SK-N-SH (cell line): ENCODE measurements at regions not wholly inside any gene's neighbourhood (a gene's known extent, or its start where the extent isn't known, plus 50 kb on each side); places are given as distances from the start of the nearest gene placed in this dataset.
"Not testable (repeated sequence)": the region's sequence is repeated elsewhere in the genome, so short reads cannot be mapped to it uniquely, and the experiment has no call there.

ENCODE experiments used
- CHD2 ChIP-seq: fragments of 150-350 bp; IDR thresholded peaks from 2 replicates; pipeline ENCODE4 v1.6.1; 2018; ENCODE audit warnings: low read length; ENCODE audit not compliant: partially characterized antibody
- EP300 ChIP-seq, 2 experiments: IDR thresholded peaks; 2 replicates each; pipeline versions ENCODE4 v1.4.0 to v1.6.1; 2012; ENCODE audit warnings: borderline replicate concordance in 1 of 2, low read depth in 1 of 2, low read length in 1 of 2
- GABPA ChIP-seq: IDR thresholded peaks from 2 replicates; pipeline ENCODE4 v1.4.0; 2012; ENCODE audit warnings: low read depth, mild to moderate bottlenecking
- JUND ChIP-seq: IDR thresholded peaks from 2 replicates; pipeline ENCODE4 v1.4.0; 2012
- RAD21 ChIP-seq: IDR thresholded peaks from 2 replicates; pipeline ENCODE4 v1.6.1; 2012; ENCODE audit warnings: mild to moderate bottlenecking, low read length
- TF ChIP-seq, protein P1 (sequence below): fragments of 200-600 bp; sonication (generic); IDR thresholded peaks from 2 replicates; pipeline ENCODE4 v1.6.1; 2017; ENCODE audit warnings: antibody characterized with exemption, mild to moderate bottlenecking, moderate library complexity
- TF ChIP-seq, protein P2 (sequence below): fragments of 150-350 bp; IDR thresholded peaks from 2 replicates; pipeline ENCODE4 v1.6.1; 2017; ENCODE audit warnings: antibody characterized with exemption, low read length, low read depth, borderline replicate concordance
- TF ChIP-seq, protein P3 (sequence below): IDR thresholded peaks from 2 replicates; pipeline ENCODE4 v1.6.1; 2012; ENCODE audit warnings: mild to moderate bottlenecking, low read depth, low read length, moderate library complexity
- TF ChIP-seq, protein P4 (sequence below): IDR thresholded peaks from 2 replicates; pipeline ENCODE4 v1.4.0; 2012; ENCODE audit warnings: low read depth, borderline replicate concordance

DNA sequence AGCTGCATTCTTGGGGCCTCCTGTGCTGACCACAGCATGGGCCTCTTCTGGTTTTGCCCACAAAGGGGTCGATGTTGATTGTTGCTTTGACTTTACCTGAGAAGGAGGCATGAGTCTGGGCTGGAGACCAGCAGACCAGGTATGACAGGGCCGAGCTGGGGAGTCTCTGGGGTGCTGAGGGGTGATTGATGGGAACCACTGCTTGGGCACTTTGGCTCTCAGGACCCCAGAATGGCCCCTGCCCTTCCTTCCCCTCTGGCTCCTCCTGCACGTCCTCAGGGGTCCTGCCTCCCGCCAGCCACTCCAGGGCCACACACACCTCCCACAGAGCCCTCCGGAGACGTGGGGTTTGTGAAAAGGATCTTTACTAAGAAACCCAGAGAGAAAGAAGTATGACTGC is 70.0 kb downstream of the TMEM121 start:
- TF ChIP-seq CHD2; EP300 (IDR thresholded peaks at IDR 0.05; ENCODE audit: borderline replicate concordance in 1 of 2, low read depth in 1 of 2, low read length in 1 of 2); RAD21; JUND; GABPA: not testable (repeated sequence)
- TF ChIP-seq, protein P1, sequence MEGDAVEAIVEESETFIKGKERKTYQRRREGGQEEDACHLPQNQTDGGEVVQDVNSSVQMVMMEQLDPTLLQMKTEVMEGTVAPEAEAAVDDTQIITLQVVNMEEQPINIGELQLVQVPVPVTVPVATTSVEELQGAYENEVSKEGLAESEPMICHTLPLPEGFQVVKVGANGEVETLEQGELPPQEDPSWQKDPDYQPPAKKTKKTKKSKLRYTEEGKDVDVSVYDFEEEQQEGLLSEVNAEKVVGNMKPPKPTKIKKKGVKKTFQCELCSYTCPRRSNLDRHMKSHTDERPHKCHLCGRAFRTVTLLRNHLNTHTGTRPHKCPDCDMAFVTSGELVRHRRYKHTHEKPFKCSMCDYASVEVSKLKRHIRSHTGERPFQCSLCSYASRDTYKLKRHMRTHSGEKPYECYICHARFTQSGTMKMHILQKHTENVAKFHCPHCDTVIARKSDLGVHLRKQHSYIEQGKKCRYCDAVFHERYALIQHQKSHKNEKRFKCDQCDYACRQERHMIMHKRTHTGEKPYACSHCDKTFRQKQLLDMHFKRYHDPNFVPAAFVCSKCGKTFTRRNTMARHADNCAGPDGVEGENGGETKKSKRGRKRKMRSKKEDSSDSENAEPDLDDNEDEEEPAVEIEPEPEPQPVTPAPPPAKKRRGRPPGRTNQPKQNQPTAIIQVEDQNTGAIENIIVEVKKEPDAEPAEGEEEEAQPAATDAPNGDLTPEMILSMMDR: not testable (repeated sequence)
- TF ChIP-seq, protein P2, sequence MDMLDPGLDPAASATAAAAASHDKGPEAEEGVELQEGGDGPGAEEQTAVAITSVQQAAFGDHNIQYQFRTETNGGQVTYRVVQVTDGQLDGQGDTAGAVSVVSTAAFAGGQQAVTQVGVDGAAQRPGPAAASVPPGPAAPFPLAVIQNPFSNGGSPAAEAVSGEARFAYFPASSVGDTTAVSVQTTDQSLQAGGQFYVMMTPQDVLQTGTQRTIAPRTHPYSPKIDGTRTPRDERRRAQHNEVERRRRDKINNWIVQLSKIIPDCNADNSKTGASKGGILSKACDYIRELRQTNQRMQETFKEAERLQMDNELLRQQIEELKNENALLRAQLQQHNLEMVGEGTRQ: not testable (repeated sequence)
- TF ChIP-seq, protein P3, sequence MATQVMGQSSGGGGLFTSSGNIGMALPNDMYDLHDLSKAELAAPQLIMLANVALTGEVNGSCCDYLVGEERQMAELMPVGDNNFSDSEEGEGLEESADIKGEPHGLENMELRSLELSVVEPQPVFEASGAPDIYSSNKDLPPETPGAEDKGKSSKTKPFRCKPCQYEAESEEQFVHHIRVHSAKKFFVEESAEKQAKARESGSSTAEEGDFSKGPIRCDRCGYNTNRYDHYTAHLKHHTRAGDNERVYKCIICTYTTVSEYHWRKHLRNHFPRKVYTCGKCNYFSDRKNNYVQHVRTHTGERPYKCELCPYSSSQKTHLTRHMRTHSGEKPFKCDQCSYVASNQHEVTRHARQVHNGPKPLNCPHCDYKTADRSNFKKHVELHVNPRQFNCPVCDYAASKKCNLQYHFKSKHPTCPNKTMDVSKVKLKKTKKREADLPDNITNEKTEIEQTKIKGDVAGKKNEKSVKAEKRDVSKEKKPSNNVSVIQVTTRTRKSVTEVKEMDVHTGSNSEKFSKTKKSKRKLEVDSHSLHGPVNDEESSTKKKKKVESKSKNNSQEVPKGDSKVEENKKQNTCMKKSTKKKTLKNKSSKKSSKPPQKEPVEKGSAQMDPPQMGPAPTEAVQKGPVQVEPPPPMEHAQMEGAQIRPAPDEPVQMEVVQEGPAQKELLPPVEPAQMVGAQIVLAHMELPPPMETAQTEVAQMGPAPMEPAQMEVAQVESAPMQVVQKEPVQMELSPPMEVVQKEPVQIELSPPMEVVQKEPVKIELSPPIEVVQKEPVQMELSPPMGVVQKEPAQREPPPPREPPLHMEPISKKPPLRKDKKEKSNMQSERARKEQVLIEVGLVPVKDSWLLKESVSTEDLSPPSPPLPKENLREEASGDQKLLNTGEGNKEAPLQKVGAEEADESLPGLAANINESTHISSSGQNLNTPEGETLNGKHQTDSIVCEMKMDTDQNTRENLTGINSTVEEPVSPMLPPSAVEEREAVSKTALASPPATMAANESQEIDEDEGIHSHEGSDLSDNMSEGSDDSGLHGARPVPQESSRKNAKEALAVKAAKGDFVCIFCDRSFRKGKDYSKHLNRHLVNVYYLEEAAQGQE: not testable (repeated sequence)
- TF ChIP-seq, protein P4, sequence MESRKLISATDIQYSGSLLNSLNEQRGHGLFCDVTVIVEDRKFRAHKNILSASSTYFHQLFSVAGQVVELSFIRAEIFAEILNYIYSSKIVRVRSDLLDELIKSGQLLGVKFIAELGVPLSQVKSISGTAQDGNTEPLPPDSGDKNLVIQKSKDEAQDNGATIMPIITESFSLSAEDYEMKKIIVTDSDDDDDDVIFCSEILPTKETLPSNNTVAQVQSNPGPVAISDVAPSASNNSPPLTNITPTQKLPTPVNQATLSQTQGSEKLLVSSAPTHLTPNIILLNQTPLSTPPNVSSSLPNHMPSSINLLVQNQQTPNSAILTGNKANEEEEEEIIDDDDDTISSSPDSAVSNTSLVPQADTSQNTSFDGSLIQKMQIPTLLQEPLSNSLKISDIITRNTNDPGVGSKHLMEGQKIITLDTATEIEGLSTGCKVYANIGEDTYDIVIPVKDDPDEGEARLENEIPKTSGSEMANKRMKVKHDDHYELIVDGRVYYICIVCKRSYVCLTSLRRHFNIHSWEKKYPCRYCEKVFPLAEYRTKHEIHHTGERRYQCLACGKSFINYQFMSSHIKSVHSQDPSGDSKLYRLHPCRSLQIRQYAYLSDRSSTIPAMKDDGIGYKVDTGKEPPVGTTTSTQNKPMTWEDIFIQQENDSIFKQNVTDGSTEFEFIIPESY: not testable (repeated sequence)
